ENCODE measurements at regions not wholly inside any gene's neighbourhood (a gene's known extent, or its start where the extent isn't known, plus 50 kb on each side); places are given as distances from the start of the nearest gene placed in this dataset.

- Histone ChIP-seq H3F3A (ENCODE audit: insufficient read depth, low read length, poor library complexity, severe bottlenecking) (no peaks in the 10 kb centered on the region), H3K36me3 (ENCODE audit: insufficient read depth, low read length) (no peaks in the 10 kb centered on the region), H2AFZ (ENCODE audit: low read depth, low read length) (no peak overlapping the region), H3K79me2 (replicated peaks; ENCODE audit: insufficient read depth, low read length) (no peaks in the 10 kb centered on the region), H3K9me3 (ENCODE audit: low read length) (no peaks in the 10 kb centered on the region), H3K27ac (ENCODE audit: low read length) (no peak overlapping the region), H3K9me2 (ENCODE audit: insufficient read depth, low read length) (no peaks in the 10 kb centered on the region), H3K4me2 (ENCODE audit: low read length) (no peak overlapping the region), H3K27me3 (ENCODE audit: insufficient read depth, low read depth, low read length) (no peaks in the 10 kb centered on the region), H3K9ac (ENCODE audit: low read length) (no peak overlapping the region), H3K4me3 (ENCODE audit: low read length) (no peak overlapping the region), H4K20me1 (ENCODE audit: insufficient read depth) (no peaks in the 10 kb centered on the region)
- TF ChIP-seq RAD21 (conservative IDR thresholded peaks at IDR 0.05) (no peak), EZH2 (IDR thresholded peaks at IDR 0.05; ENCODE audit: borderline replicate concordance, insufficient read depth, low read length, poor library complexity, severe bottlenecking) (no peak), MXI1 (conservative IDR thresholded peaks at IDR 0.05; ENCODE audit: poor library complexity, severe bottlenecking) (no peak), TAF1 (IDR thresholded peaks at IDR 0.05; ENCODE audit: low read depth) (no peak), CTCF (IDR thresholded peaks at IDR 0.05; ENCODE audit: poor library complexity, severe bottlenecking) (no peak), EP300 (conservative IDR thresholded peaks at IDR 0.05; ENCODE audit: poor library complexity, severe bottlenecking) (no peak), POLR2AphosphoS5 (IDR thresholded peaks at IDR 0.05) (no peak), SMC3 (conservative IDR thresholded peaks at IDR 0.05; ENCODE audit: poor library complexity) (no peak)
- TF ChIP-seq, protein P1, sequence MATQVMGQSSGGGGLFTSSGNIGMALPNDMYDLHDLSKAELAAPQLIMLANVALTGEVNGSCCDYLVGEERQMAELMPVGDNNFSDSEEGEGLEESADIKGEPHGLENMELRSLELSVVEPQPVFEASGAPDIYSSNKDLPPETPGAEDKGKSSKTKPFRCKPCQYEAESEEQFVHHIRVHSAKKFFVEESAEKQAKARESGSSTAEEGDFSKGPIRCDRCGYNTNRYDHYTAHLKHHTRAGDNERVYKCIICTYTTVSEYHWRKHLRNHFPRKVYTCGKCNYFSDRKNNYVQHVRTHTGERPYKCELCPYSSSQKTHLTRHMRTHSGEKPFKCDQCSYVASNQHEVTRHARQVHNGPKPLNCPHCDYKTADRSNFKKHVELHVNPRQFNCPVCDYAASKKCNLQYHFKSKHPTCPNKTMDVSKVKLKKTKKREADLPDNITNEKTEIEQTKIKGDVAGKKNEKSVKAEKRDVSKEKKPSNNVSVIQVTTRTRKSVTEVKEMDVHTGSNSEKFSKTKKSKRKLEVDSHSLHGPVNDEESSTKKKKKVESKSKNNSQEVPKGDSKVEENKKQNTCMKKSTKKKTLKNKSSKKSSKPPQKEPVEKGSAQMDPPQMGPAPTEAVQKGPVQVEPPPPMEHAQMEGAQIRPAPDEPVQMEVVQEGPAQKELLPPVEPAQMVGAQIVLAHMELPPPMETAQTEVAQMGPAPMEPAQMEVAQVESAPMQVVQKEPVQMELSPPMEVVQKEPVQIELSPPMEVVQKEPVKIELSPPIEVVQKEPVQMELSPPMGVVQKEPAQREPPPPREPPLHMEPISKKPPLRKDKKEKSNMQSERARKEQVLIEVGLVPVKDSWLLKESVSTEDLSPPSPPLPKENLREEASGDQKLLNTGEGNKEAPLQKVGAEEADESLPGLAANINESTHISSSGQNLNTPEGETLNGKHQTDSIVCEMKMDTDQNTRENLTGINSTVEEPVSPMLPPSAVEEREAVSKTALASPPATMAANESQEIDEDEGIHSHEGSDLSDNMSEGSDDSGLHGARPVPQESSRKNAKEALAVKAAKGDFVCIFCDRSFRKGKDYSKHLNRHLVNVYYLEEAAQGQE (IDR thresholded peaks at IDR 0.05; ENCODE audit: borderline replicate concordance) = no peak
Measured at GRCh38 chr9:105087910-105088898, 156.2 kb upstream of the SLC44A1 start.

DNA sequence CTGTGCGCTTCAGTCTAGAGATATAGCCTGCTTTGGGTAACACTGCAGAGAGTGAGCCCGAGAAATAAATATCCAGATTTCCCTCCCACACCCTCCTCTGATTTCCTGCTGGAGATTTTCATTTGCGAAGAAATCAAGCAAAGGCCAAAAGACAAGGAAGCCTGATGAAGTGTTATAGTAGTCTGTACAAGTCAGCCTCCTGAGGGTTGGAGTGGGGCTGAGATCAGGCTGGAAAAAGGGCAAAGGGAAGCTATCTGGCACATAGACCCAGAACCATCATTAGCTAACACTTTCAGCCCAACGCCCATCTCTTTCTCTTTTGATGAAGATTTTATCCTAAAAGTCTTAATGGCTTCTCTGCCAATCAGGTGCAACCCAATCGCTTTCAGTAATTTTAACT lies 154.6 kb upstream of the SLC44A1 start:
- H3K27me3 ChIP-seq (ENCODE audit: insufficient read depth, low read depth, low read length) = no peaks in the 10 kb centered on the region
- H3K9me2 ChIP-seq (ENCODE audit: insufficient read depth, low read length) = no peaks in the 10 kb centered on the region
- H3K9me3 ChIP-seq (ENCODE audit: low read length) = no peaks in the 10 kb centered on the region
- no peak overlapping the region for H3K9ac ChIP-seq (ENCODE audit: low read length)
- H3K27ac ChIP-seq (ENCODE audit: low read length) = no peak overlapping the region
- H2AFZ ChIP-seq (ENCODE audit: low read depth, low read length) = no peak overlapping the region
- TF ChIP-seq SMC3 (conservative IDR thresholded peaks at IDR 0.05; ENCODE audit: poor library complexity) = no peak
- no peaks in the 10 kb centered on the region for H4K20me1 ChIP-seq (ENCODE audit: insufficient read depth)
- no peak overlapping the region for H3K4me3 ChIP-seq (ENCODE audit: low read length)
- no peaks in the 10 kb centered on the region for H3K79me2 ChIP-seq (replicated peaks; ENCODE audit: insufficient read depth, low read length)
- H3K36me3 ChIP-seq (ENCODE audit: insufficient read depth, low read length) = no peaks in the 10 kb centered on the region
- no peaks in the 10 kb centered on the region for H3F3A ChIP-seq (ENCODE audit: insufficient read depth, low read length, poor library complexity, severe bottlenecking)
- no peak overlapping the region for H3K4me2 ChIP-seq (ENCODE audit: low read length)
